LNCAP (cell line): ENCODE measurements at regions not wholly inside any gene's neighbourhood (a gene's known extent, or its start where the extent isn't known, plus 50 kb on each side); places are given as distances from the start of the nearest gene placed in this dataset.

ENCODE experiments used
- CTCF ChIP-seq: fragments of 450-650 bp; IDR thresholded peaks from 2 replicates; pipeline ENCODE4 v1.5.1; 2017; ENCODE audit warnings: mild to moderate bottlenecking

- TF ChIP-seq CTCF: no peak
Observed at GRCh38 chr20:40603057-40603651, 85.9 kb downstream of the MAFB start.

- no peak for TF ChIP-seq CTCF
Observed at GRCh38 chr20:40602381-40602780, 86.7 kb downstream of the MAFB start.

- TF ChIP-seq CTCF: no peak
Observed at GRCh38 chr20:40600441-40601219, 88.4 kb downstream of the MAFB start.

- no peak for TF ChIP-seq CTCF
Observed at GRCh38 chr20:40599987-40600386, 89.0 kb downstream of the MAFB start.

- no peak for TF ChIP-seq CTCF
Observed at GRCh38 chr20:40592941-40593340, 96.1 kb downstream of the MAFB start.

GRCh38 chr20:40591536-40591935 is 97.5 kb downstream of the MAFB start:
- TF ChIP-seq CTCF: no peak

- TF ChIP-seq CTCF: no peak
Observed at GRCh38 chr20:40591119-40591518, 97.9 kb downstream of the MAFB start.
